22Rv1 (cell line): ENCODE measurements at regions not wholly inside any gene's neighbourhood (a gene's known extent, or its start where the extent isn't known, plus 50 kb on each side); places are given as distances from the start of the nearest gene placed in this dataset.

Experiments
- H3K27ac ChIP-seq: fragments of 450-650 bp; 2 replicates; pipeline ENCODE4 v1.5.1; 2017
- ZFX ChIP-seq: fragments of 450-650 bp; IDR thresholded peaks from 2 replicates; pipeline ENCODE4 v1.6.1; 2017; ENCODE audit warnings: antibody characterized with exemption, borderline replicate concordance
- TF ChIP-seq, protein P1 (sequence below): fragments of 450-650 bp; IDR thresholded peaks from 2 replicates; pipeline ENCODE4 v1.5.1; 2017; ENCODE audit warnings: mild to moderate bottlenecking

GRCh38 chr2:7353571-7353970 lies 436.4 kb downstream of the RNF144A start:
- no peak for TF ChIP-seq ZFX
- TF ChIP-seq, protein P1, sequence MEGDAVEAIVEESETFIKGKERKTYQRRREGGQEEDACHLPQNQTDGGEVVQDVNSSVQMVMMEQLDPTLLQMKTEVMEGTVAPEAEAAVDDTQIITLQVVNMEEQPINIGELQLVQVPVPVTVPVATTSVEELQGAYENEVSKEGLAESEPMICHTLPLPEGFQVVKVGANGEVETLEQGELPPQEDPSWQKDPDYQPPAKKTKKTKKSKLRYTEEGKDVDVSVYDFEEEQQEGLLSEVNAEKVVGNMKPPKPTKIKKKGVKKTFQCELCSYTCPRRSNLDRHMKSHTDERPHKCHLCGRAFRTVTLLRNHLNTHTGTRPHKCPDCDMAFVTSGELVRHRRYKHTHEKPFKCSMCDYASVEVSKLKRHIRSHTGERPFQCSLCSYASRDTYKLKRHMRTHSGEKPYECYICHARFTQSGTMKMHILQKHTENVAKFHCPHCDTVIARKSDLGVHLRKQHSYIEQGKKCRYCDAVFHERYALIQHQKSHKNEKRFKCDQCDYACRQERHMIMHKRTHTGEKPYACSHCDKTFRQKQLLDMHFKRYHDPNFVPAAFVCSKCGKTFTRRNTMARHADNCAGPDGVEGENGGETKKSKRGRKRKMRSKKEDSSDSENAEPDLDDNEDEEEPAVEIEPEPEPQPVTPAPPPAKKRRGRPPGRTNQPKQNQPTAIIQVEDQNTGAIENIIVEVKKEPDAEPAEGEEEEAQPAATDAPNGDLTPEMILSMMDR, result no peak

GRCh38 chr2:7355781-7356180 lies 438.6 kb downstream of the RNF144A start:
- TF ChIP-seq ZFX, result no peak
- TF ChIP-seq, protein P1, result no peak
- no peak overlapping the region for H3K27ac ChIP-seq

More at GRCh38 chr2:7353571-7353970, 436.4 kb downstream of the RNF144A start:
- H3K27ac ChIP-seq, result no peak overlapping the region

GRCh38 chr2:7356909-7357584 lies 439.8 kb downstream of the RNF144A start:
- TF ChIP-seq ZFX, result no peak
- TF ChIP-seq, protein P1, result no peak
- H3K27ac ChIP-seq, result no peak overlapping the region

GRCh38 chr2:7357993-7358392 lies 440.8 kb downstream of the RNF144A start:
- H3K27ac ChIP-seq, result no peak overlapping the region
- TF ChIP-seq, protein P1, result no peak
- no peak for TF ChIP-seq ZFX

DNA sequence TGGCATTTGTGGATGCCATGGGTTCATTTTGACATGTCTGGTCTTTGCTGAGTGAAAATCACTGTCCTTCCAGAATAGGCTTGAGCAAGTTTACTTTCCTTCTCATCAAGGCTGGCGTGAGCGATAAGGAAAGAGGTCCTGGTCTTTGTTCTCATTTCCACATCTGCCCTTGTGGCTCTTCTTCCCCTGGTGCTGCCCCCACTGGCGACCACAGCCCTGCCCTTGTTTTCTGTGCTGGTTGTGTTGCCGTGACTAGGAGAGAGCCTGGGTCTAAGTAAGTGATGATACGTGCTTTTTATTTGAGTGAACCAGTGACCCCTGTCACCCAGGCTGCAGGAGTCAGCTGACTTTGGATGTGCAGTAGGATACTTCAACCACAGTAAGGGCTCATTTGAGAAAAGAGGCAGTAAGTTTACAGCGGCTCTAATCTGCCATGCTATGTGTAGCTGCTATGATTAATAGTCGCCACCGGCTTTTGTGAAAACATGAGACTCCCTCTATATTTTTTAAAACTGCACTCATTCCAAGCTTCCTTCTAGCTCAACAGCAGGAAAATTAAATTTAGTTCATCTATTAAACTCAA lies 441.7 kb downstream of the RNF144A start:
- no peak for TF ChIP-seq ZFX
- TF ChIP-seq, protein P1, result no peak
- H3K27ac ChIP-seq, result no peak overlapping the region

DNA sequence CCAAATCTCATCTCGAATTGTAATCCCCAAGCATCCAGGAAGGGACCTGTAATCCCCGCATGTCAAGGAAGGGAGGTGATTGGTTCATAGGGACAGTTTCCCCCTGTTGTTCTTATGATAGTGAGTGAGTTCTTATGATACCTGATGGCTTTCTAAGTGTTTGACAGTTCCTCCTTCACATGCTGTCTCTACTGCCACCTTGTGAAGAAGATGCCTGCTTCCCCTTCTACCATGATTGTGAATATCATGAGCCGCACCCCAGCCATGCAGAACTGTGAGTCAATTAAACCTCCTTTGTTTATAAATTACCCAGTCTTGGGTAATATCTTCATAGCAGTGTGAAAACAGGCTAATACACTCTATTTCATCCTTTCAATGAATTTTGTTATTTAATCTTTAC lies 446.7 kb downstream of the RNF144A start:
- TF ChIP-seq, protein P1, result peak; percentile 41
- TF ChIP-seq ZFX, result no peak

DNA sequence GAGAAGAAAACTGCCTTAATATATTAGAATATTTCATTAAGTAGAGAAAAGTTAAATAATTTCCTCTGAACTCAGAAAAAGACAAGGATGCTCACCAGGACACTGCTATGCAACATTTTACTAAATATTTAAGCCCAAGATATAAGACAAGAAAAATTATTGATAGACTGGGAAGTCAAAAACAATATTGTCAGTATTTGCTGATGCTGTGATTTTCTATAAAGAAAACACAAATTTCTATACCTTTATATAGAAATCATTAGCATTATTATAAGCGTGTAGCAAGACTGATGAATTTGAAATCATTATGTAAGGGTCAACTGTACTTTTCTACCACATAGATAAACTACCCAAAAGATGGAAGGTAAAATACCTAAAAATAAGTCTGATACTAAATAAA lies 451.0 kb downstream of the RNF144A start:
- TF ChIP-seq, protein P1, result no peak
- TF ChIP-seq ZFX, result no peak

More for the DNA sequence above, 446.7 kb downstream of the RNF144A start:
- no peak overlapping the region for H3K27ac ChIP-seq

More for the DNA sequence above, 451.0 kb downstream of the RNF144A start:
- H3K27ac ChIP-seq, result no peak overlapping the region
